GM13977 (cell line): ENCODE measurements at regions not wholly inside any gene's neighbourhood (a gene's known extent, or its start where the extent isn't known, plus 50 kb on each side); places are given as distances from the start of the nearest gene placed in this dataset.

ENCODE experiments used
- DNase-seq: peaks from one replicate; pipeline ENCODE4 v3.0.0; 2012; ENCODE audit warnings: low spot score
- in situ Hi-C: fragments of 300-500 bp; cut with MboI; formaldehyde crosslinking; loops from one replicate; pipeline ENCODE4 v1.12.0; 2022; ENCODE audit warnings: low sequenced_read_pairs, low pct_unique_long_range_greater_than_20kb, mixed read lengths, inconsistent platforms; ENCODE audit not compliant: unreplicated experiment
- TF ChIP-seq, protein P1 (sequence below): IDR thresholded peaks from 2 replicates; pipeline ENCODE4 v1.5.1; 2012; ENCODE audit warnings: mild to moderate bottlenecking, control low read depth; ENCODE audit not compliant: insufficient read depth; ENCODE audit errors: extremely low read depth, missing control alignments

DNA sequence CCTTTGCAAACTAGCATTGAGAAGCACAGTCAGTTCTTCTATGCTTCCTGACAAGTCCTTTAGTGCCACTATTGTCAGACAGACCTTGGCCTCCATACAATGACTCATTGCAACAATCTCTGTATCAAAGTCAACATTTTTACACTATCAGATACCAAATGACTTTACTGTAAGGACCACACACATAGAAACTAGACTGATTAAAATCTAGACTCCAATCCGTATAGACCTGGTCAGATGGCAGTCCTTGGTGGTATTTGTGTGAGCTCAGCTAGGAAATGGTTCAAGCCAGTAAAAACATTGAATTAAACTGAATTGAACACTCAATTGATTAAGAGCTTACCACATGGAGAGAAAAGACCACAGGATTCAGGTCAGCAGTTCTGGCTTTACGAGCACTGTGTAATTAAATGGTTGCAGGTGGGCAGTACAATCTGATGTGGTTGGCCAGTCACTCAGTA, 549.8 kb upstream of the LCORL start:
- in situ Hi-C loops = no loop called here
- TF ChIP-seq, protein P1, sequence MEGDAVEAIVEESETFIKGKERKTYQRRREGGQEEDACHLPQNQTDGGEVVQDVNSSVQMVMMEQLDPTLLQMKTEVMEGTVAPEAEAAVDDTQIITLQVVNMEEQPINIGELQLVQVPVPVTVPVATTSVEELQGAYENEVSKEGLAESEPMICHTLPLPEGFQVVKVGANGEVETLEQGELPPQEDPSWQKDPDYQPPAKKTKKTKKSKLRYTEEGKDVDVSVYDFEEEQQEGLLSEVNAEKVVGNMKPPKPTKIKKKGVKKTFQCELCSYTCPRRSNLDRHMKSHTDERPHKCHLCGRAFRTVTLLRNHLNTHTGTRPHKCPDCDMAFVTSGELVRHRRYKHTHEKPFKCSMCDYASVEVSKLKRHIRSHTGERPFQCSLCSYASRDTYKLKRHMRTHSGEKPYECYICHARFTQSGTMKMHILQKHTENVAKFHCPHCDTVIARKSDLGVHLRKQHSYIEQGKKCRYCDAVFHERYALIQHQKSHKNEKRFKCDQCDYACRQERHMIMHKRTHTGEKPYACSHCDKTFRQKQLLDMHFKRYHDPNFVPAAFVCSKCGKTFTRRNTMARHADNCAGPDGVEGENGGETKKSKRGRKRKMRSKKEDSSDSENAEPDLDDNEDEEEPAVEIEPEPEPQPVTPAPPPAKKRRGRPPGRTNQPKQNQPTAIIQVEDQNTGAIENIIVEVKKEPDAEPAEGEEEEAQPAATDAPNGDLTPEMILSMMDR = no peak
- DNase-seq = no peak

DNA sequence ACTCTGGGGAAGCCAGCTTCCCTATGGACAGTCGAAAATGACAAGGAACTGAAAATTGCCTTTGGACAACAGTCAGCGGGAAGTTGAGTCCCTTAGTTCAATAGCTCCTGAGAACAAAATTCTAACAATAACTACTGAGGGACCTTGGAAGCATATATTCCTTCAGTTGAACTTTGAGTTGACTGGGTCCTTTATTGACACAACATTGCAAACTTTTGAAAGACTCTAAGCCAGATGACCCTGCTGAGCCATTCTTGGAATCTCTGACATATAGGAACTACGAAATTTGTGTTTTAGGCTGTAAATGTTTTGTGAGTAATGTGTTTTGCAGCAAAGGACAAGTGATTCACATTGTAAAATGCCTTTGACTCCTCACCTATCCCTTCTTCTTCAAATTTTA, 548.8 kb upstream of the LCORL start:
- TF ChIP-seq, protein P1 = no peak
- DNase-seq = no peak
- in situ Hi-C loops = no loop called here

DNA sequence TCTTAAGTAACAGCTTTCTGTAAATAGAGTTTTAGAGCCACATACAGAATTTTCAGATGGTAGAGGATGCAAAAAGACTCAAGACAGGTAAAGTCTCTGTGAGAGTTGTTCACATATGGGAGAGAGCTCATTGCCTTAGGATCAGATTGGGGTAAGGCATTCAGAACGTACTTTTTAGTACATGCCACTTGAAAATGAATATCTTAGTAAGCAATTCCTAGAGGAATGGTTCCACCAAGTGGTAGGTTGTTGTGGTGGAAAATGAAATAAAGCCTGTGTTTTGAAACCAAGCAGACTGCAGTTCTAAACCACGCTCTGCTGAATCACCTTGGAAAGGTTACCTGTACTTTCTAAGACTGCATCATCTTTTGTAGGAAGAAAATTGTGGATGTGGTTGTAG, 547.0 kb upstream of the LCORL start:
- TF ChIP-seq, protein P1 = no peak
- in situ Hi-C loops = no loop called here
- DNase-seq = no peak

DNA sequence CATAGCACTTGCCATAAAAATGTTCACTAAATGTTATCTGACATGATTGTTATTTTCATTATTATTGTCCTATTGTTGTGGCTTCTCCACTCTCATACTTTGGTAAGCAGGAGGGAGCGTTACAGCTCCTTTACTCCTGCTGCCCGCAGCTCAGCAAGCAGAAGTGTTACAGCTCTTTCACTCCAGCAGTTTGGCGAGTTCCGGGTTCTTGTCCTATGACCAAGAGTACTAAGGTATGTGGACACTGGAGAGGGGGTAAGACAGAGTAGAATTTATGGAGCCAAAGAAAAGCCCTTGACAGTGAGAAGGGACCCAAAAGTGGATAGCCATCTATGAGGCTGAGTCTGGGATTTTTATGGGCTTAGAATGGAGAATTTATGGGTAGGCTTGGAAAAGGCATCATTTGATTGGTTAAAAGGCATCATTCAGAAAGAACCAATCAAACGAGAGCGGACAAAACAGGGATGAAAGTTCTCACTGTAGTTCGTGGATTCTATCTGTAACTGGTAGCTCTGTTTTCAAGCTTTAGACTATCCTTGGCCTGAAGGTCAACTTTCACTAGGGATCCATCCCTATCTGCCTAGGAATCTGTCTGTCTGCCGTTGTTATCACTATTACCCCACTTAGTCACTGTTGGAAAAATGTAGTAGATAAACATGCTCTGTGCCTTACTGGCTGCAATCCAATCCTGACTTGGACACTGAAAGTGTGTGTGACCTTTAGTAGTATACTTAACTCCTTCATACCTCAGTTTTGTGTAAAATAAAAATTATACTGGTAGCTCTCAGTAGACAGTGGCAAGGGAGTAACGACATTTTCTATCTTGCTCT, 545.6 kb upstream of the LCORL start:
- in situ Hi-C loops = no loop called here
- TF ChIP-seq, protein P1 = no peak
- no peak for DNase-seq

DNA sequence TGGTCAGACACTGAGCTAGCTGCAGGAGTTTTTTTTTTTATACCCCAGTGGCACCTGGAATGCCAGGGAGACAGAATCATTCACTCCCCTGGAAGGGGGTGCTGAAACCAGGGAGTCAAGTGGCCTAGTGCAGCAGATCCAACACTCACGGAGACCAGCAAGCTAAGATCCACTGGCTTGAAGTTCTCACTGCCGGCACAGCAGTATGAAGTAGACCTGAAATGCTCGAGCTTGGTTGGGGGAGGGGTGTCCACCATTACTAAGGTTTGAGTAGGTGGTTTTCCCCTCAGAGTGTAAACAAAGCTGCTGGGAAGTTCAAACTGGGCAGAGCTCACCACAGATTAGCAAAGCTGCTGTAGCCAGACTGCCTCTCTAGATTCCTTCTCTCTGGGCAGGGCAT, 537.9 kb upstream of the LCORL start:
- in situ Hi-C loops = no loop called here
- TF ChIP-seq, protein P1 = no peak
- no peak for DNase-seq

DNA sequence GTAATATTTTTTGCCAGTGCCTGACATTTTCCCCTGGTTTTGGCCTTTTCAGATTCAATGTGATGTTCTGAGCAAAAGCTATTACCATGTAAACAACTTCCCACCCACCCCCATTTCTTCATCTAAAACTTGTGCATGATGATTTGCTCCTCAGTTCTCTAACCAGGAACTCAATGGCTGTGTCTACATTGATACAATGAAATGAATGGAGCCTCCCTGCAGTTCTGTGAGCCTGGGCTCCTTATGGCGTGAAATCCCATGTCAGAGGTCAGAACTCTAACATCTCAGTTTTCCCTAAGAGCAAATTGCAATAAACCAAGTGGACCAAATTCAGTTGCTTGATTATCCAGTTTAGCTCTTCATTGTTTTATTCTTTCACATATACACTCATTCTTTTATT, 534.8 kb upstream of the LCORL start:
- TF ChIP-seq, protein P1 = no peak
- in situ Hi-C loops = no loop called here
- DNase-seq = no peak
